GM12892 (cell line): ENCODE measurements at regions not wholly inside any gene's neighbourhood (a gene's known extent, or its start where the extent isn't known, plus 50 kb on each side); places are given as distances from the start of the nearest gene placed in this dataset.

Experiments used
- POLR2A ChIP-seq: IDR thresholded peaks from 2 replicates; pipeline ENCODE4 v1.6.1; 2011; ENCODE audit warnings: low read depth, low read length, control low read depth
- POLR2AphosphoS5 ChIP-seq: IDR thresholded peaks from 2 replicates; pipeline ENCODE4 v1.6.1; 2011; ENCODE audit warnings: low read depth, low read length, control low read depth

GRCh38 chr7:24069751-24070150 is 214.2 kb upstream of the NPY start:
- TF ChIP-seq POLR2A: no peak
- TF ChIP-seq POLR2AphosphoS5: no peak
